ENCODE measurements at regions not wholly inside any gene's neighbourhood (a gene's known extent, or its start where the extent isn't known, plus 50 kb on each side); places are given as distances from the start of the nearest gene placed in this dataset.

DNA sequence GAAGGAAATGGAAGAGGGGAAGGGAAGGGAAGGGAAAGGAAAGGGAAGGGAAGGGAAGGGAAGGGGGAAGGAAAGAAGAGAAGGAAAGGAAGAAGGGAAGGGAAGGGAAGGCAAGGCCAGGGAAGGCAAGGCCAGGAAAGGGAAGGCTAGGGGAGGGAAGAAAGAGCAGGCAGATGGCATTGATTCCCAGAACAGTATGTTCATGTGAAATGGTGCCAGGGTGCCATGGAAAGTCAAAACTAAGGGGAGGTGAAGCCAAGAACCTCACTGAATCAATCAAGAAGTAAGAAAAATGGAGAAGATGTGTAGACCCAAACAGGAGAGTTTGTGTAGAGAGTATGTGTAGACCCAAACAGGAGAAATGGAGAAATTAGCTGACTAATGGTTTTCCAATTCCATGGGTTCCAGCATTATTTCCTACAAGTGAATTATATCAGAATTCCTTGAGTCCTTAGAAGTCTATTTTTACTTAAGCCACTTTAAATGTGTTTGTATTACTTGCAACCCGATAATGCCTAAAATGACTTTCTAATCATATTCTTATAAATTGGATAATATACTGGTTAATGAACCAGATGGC is 367.6 kb downstream of the TXNL1 start:
- no peak for DNase-seq (ENCODE audit: low read depth)
- H3K4me3 ChIP-seq (ENCODE audit: low read length), result no peak overlapping the region
- TF ChIP-seq CTCF (IDR thresholded peaks at IDR 0.05; ENCODE audit: insufficient read depth, low read depth, low read length, missing control alignments), result no peak

DNA sequence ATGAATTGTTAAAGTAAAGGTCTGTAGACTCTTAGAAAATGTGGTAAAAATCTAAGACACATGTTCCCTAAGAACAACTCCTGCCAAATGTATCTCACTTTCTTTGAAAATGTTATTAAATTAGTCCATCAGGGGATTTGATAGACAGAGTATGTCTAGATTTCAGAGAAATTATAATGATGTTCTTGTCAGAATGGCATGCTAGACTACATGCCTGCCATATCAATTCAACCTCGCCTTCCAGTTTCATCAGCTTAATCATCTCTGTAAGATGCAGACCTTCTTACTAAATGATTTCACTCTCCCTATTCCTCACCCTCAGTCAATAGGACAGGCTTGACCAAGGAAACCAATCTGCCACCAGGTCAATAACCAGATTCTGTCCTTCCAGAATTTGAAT is 368.4 kb downstream of the TXNL1 start:
- DNase-seq (ENCODE audit: low read depth), result no peak
- H3K4me3 ChIP-seq (ENCODE audit: low read length), result no peak overlapping the region
- TF ChIP-seq CTCF (IDR thresholded peaks at IDR 0.05; ENCODE audit: insufficient read depth, low read depth, low read length, missing control alignments), result no peak

DNA sequence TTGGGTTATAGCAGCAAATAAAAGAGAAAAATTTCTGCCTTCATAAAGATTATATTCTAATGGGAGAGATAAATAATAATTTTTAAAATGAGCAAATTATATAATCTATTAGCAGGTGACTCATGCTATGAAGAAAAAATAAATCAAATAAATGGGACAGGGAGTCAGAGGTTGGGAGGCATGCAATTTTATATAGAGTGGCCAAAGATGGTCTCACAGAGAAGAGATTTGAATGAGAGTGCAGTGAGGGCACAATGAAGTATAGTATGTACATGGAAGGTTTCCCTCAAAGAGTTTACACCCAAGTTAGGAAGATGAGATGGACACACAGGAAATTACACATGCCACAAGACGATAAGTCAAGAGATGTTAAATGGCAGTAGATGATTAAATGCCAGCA is 369.4 kb downstream of the TXNL1 start:
- no peak for TF ChIP-seq CTCF (IDR thresholded peaks at IDR 0.05; ENCODE audit: insufficient read depth, low read depth, low read length, missing control alignments)
- no peak overlapping the region for H3K4me3 ChIP-seq (ENCODE audit: low read length)
- DNase-seq (ENCODE audit: low read depth), result no peak

DNA sequence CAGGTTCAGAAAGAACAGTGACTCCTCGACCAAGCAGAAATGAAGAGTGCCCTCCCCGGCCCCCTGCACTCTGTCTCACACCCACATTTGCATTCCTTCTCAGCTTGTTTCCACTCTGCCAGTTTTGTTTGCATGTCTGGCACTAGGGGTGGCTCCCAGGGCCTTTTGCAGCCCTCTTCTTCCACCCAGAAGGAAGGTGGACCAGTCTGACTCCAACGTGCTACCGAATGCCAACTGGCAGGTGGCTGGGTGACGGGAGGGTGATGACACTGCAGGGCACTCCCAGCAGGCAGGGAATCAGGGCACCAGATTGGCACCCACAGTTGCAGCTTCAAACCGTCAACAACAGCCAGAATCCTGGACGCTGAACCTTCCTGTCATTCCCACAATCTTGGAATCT is 371.1 kb downstream of the TXNL1 start:
- no peak for TF ChIP-seq CTCF (IDR thresholded peaks at IDR 0.05; ENCODE audit: insufficient read depth, low read depth, low read length, missing control alignments)
- no peak for DNase-seq (ENCODE audit: low read depth)

GRCh38 chr18:56258178-56258577 is 380.2 kb downstream of the TXNL1 start:
- DNase-seq (ENCODE audit: low read depth), result no peak
- no peak for TF ChIP-seq CTCF (IDR thresholded peaks at IDR 0.05; ENCODE audit: insufficient read depth, low read depth, low read length, missing control alignments)
- no peak overlapping the region for H3K4me3 ChIP-seq (ENCODE audit: low read length)

More for the DNA sequence above, 371.1 kb downstream of the TXNL1 start:
- H3K4me3 ChIP-seq (ENCODE audit: low read length), result no peak overlapping the region

DNA sequence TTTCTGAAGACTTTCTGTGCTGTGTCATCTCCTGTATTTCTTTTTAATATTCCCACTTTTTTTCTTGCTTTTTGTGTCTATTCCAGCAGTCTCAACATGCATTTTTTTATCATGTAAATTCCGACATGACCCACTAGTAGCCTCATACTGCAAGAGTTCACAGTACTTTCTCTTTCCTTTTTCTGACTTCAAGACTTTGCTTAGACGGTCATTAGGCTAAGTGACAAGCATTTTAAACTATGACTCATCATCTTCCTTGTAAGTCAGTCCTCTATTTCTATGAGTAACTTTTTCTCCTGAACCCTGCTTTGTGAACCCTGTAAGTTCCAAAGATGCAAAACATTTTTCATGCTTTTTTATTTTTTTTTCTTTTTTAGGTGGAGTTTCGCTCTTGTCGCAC is 381.2 kb downstream of the TXNL1 start:
- no peak overlapping the region for H3K4me3 ChIP-seq (ENCODE audit: low read length)
- DNase-seq (ENCODE audit: low read depth), result peak; percentile 32
- no peak for TF ChIP-seq CTCF (IDR thresholded peaks at IDR 0.05; ENCODE audit: insufficient read depth, low read depth, low read length, missing control alignments)

- H3K4me3 ChIP-seq (ENCODE audit: low read length), result no peak overlapping the region
- DNase-seq (ENCODE audit: low read depth), result no peak
- no peak for TF ChIP-seq CTCF (IDR thresholded peaks at IDR 0.05; ENCODE audit: insufficient read depth, low read depth, low read length, missing control alignments)
Observed at GRCh38 chr18:56256659-56257058, 381.7 kb downstream of the TXNL1 start.
